IPS DF 19.7 (cell line): ENCODE measurements at regions not wholly inside any gene's neighbourhood (a gene's known extent, or its start where the extent isn't known, plus 50 kb on each side); places are given as distances from the start of the nearest gene placed in this dataset.

Experiments used
- DNase-seq: peaks from one replicate; pipeline ENCODE4 v3.0.0-alpha.2; 2013; ENCODE audit warnings: low read depth, low spot score

- DNase-seq: no peak
Observed at GRCh38 chr10:129415215-129416140, 51.6 kb upstream of the MGMT start.

GRCh38 chr10:129416155-129416554 lies 50.9 kb upstream of the MGMT start:
- DNase-seq: no peak

- no peak for DNase-seq
Observed at GRCh38 chr10:129416956-129417765, 49.9 kb upstream of the MGMT start.
